HFFc6 (cell line): ENCODE measurements at regions not wholly inside any gene's neighbourhood (a gene's known extent, or its start where the extent isn't known, plus 50 kb on each side); places are given as distances from the start of the nearest gene placed in this dataset.
"Not testable (repeated sequence)": the region's sequence is repeated elsewhere in the genome, so short reads cannot be mapped to it uniquely, and the experiment has no call there.

ENCODE experiments used
- DNase-seq: peaks from one replicate; pipeline ENCODE4 v3.0.0-alpha.2; 2018
- H3K27ac Mint-ChIP-seq: 2 replicates; pipeline ENCODE4 v1.8.0; 2020; ENCODE audit warnings: mild to moderate bottlenecking, mixed read lengths
- H3K27me3 Mint-ChIP-seq: 2 replicates; pipeline ENCODE4 v1.8.0; 2021; ENCODE audit warnings: mild to moderate bottlenecking, moderate library complexity, mixed read lengths; ENCODE audit not compliant: insufficient read depth
- H3K36me3 Mint-ChIP-seq: 2 replicates; pipeline ENCODE4 v1.8.0; 2021; ENCODE audit warnings: low read depth, mixed read lengths
- H3K4me1 Mint-ChIP-seq: 2 replicates; pipeline ENCODE4 v1.8.0; 2020; ENCODE audit warnings: low read depth, mixed read lengths
- H3K4me3 Mint-ChIP-seq: 2 replicates; pipeline ENCODE4 v1.8.0; 2020; ENCODE audit warnings: mild to moderate bottlenecking, moderate library complexity, mixed read lengths
- H3K9me3 Mint-ChIP-seq: 2 replicates; pipeline ENCODE4 v1.8.0; 2020; ENCODE audit warnings: mild to moderate bottlenecking, mixed read lengths
- TF ChIP-seq, protein P1 (sequence below): fragments of 200-600 bp; sonication (generic); IDR thresholded peaks from 2 replicates; pipeline ENCODE4 v1.5.0; 2021; ENCODE audit warnings: antibody characterized with exemption, mild to moderate bottlenecking

DNA sequence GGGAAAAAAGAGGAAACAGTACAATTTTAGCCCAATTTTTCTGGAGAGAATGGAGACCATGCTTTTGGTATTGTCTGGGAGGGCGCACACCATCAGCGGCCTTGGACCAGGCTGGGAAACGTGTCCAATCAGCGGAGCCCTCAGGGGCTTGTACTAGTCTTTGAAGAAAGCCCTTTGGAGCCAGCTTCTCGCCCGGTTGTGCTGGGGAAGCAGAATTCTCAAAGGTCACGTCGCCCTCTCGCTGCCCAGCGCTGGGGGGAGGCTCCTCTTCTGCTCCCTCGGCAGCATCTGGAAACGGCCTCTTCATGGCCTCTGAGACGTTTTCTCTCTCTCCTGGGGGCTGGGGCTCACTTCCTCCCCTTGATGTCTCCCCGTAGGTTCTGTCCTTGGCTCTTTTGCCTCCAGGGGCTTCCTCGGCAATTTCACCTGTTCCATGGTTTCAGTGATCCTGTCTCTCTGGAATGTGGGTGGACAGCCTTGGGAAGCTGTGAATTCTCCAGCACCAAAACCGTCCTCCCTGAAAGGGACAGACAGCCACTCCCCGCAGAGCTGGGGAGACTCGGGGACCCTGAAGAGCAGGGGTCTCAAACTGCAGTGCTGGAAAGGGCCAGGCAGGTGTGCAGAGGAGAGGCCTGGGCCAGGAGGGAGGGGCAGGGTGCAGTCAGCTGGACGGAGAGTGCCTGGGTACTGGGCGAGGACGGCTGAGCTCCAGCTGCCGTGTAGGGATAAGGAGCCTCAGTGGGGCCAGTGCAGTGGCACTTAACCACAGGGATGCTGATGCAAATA lies 80.2 kb downstream of the RPS6KA4 start:
- DNase-seq = no peak
- Mint-ChIP-seq H3K27me3 (peaks cover 49% of the 10 kb centered on the region), H3K9me3 (no peaks in the 10 kb centered on the region), H3K27ac (no peak overlapping the region), H3K4me3 (no peak overlapping the region), H3K4me1 (no peaks in the 10 kb centered on the region), H3K36me3 (no peaks in the 10 kb centered on the region)
- TF ChIP-seq, protein P1, sequence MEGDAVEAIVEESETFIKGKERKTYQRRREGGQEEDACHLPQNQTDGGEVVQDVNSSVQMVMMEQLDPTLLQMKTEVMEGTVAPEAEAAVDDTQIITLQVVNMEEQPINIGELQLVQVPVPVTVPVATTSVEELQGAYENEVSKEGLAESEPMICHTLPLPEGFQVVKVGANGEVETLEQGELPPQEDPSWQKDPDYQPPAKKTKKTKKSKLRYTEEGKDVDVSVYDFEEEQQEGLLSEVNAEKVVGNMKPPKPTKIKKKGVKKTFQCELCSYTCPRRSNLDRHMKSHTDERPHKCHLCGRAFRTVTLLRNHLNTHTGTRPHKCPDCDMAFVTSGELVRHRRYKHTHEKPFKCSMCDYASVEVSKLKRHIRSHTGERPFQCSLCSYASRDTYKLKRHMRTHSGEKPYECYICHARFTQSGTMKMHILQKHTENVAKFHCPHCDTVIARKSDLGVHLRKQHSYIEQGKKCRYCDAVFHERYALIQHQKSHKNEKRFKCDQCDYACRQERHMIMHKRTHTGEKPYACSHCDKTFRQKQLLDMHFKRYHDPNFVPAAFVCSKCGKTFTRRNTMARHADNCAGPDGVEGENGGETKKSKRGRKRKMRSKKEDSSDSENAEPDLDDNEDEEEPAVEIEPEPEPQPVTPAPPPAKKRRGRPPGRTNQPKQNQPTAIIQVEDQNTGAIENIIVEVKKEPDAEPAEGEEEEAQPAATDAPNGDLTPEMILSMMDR = no peak

GRCh38 chr11:64439772-64440491 lies 81.0 kb downstream of the RPS6KA4 start:
- DNase-seq, H3K9me3 Mint-ChIP-seq, H3K36me3 Mint-ChIP-seq, H3K27ac Mint-ChIP-seq, H3K4me3 Mint-ChIP-seq, H3K4me1 Mint-ChIP-seq: not testable (repeated sequence)
- peaks cover 52% of the 10 kb centered on the region for H3K27me3 Mint-ChIP-seq

DNA sequence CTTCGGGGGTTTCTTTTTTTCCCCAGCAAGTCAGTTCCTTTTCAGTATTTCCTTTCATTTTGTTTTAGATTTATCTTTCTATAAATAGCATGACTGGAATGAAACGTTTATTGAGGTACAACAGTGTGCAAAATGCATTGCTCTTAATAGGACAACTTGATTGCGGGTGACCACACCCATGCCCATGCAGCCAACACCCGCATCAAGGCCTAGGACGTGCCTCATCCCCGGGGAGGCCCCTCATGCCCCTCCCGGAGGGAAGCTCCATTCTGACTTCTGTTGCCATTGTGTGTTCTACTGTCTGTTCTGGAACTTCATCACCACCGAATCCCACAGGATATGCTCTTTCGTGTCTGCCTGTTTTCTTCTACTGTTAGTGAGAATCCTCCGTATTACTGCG lies 82.2 kb downstream of the RPS6KA4 start:
- H3K4me1 Mint-ChIP-seq = no peaks in the 10 kb centered on the region
- H3K36me3 Mint-ChIP-seq = no peaks in the 10 kb centered on the region
- TF ChIP-seq, protein P1 = no peak
- H3K27ac Mint-ChIP-seq = no peak overlapping the region
- H3K4me3 Mint-ChIP-seq = no peak overlapping the region
- no peaks in the 10 kb centered on the region for H3K9me3 Mint-ChIP-seq
- no peak for DNase-seq
- peaks cover 48% of the 10 kb centered on the region for H3K27me3 Mint-ChIP-seq

DNA sequence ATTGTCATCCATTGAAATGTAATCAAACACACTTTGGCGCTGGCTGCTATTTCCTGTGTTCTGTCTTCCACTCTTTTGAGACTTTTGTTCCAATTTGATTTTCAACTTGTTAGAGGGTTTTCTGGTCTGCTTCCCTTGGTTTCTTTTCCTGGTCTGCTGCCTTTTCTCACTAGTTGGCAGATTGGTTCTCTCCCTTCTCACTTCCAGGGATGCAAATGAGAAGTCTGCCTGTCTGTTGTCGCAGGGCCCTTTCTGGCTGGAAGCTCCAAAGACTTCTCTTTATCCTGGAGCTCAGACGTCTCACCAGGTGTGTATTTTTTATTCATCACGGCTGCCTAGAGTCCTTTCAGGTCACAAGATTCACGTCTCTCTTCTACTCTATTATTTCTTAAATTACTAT lies 84.0 kb downstream of the RPS6KA4 start:
- H3K27ac Mint-ChIP-seq = no peak overlapping the region
- peaks cover 42% of the 10 kb centered on the region for H3K27me3 Mint-ChIP-seq
- no peak for DNase-seq
- no peaks in the 10 kb centered on the region for H3K9me3 Mint-ChIP-seq
- peaks cover 5% of the 10 kb centered on the region for H3K4me1 Mint-ChIP-seq
- H3K36me3 Mint-ChIP-seq = no peaks in the 10 kb centered on the region
- H3K4me3 Mint-ChIP-seq = no peak overlapping the region
- TF ChIP-seq, protein P1 = no peak

DNA sequence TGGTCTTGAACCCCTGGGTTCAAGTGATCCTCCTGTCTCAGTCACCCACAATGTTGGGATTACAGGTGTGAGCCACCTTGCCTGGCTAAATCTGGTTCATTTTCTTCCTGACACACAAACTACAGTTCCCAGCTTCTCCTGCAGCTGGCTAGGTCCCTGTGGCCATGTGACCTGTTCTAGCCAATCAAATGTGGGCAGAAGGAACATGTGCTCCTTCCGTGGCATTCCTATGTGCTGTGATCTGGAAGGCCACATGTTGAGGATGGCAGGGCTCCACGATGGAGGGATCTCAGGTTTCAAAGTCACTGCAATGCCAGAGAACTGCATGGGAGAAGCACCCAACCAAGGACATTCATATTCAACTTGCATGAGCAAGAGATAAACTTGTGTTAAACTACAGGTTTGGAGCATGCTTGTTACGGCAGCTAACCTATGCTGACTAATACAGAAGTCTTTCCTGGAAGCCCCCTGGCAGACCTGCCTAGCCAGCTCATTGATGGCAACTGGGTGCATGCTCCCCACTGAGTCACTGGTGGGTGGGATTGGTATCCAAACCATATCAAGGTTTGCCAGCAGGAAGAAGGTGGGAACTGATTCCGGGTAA lies 86.0 kb downstream of the RPS6KA4 start:
- peak; percentile 11 for DNase-seq
- Mint-ChIP-seq H3K4me1 (peaks cover 21% of the 10 kb centered on the region), H3K27me3 (peaks cover 37% of the 10 kb centered on the region), H3K9me3 (no peaks in the 10 kb centered on the region), H3K4me3 (no peak overlapping the region), H3K27ac (no peak overlapping the region), H3K36me3 (no peaks in the 10 kb centered on the region)
- TF ChIP-seq, protein P1 = no peak

- Mint-ChIP-seq H3K9me3 (no peaks in the 10 kb centered on the region), H3K36me3 (no peaks in the 10 kb centered on the region), H3K4me1 (peaks cover 21% of the 10 kb centered on the region), H3K4me3 (no peak overlapping the region), H3K27me3 (peaks cover 42% of the 10 kb centered on the region), H3K27ac (no peak overlapping the region)
- no peak for DNase-seq
- TF ChIP-seq, protein P1 = no peak
Measured at GRCh38 chr11:64445651-64446050, 86.7 kb downstream of the RPS6KA4 start.
